Suppressor macrophage (primary cell): ENCODE measurements at regions not wholly inside any gene's neighbourhood (a gene's known extent, or its start where the extent isn't known, plus 50 kb on each side); places are given as distances from the start of the nearest gene placed in this dataset.
"Not testable (repeated sequence)": the region's sequence is repeated elsewhere in the genome, so short reads cannot be mapped to it uniquely, and the experiment has no call there.

ENCODE experiments used
- DNase-seq, 4 experiments: peaks; one replicate each; pipeline ENCODE4 v3.0.0-alpha.2; 2020 to 2022

GRCh38 chr7:67625257-67625737 is 628.7 kb downstream of the TYW1 start:
- DNase-seq, result peak; percentile 35 to 63 (median 47)

DNA sequence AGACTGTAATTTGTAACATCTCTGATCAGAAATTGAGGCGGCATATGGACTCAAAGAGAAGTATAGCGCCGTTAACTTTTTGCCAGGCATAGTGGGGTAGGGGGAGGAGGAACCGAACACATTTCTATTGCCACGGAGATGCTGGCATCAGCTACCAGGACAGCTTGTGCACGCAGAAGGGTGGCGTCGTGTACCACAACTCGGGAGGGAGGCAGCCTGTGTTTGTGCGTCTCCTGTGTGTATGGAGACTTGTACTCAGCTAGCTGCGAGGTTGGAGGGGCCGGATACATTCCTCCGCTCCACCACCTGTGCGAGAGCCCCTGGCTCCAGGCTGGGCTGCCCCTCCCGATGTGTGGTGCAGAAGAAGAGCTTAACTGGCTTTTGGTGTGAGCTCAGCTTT is 634.8 kb downstream of the TYW1 start:
- DNase-seq, result no peak

GRCh38 chr7:67635271-67635670 is 638.6 kb downstream of the TYW1 start:
- no peak for DNase-seq

- no peak for DNase-seq
Measured at GRCh38 chr7:67636348-67637022, 639.9 kb downstream of the TYW1 start.

- DNase-seq, result no peak
Measured at GRCh38 chr7:67637023-67637358, 640.4 kb downstream of the TYW1 start.

DNA sequence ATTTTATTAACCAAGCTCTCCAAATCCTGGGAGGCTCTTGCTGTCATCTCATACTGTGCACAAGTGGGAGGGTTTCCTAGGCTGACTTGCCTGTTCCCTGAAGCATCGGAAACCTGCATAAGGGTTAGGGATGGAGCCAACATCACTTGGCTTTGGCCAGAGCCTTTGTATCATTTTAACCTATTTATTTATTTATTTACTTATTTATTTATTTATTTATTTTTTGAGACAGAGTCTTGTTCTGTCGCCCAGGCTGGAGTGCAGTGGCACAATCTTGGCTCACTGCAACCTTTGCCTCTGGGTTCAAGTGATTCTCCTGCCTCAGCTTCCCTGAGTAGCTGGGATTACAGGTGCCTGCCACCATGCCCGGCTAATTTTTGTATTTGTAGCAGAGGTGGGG is 645.9 kb downstream of the TYW1 start:
- DNase-seq, result not testable (repeated sequence)

GRCh38 chr7:67644151-67644550 is 647.5 kb downstream of the TYW1 start:
- no peak for DNase-seq

- DNase-seq, result no peak
Measured at GRCh38 chr7:67652937-67653336, 656.3 kb downstream of the TYW1 start.

- no peak for DNase-seq
Measured at GRCh38 chr7:67653856-67654454, 657.3 kb downstream of the TYW1 start.

DNA sequence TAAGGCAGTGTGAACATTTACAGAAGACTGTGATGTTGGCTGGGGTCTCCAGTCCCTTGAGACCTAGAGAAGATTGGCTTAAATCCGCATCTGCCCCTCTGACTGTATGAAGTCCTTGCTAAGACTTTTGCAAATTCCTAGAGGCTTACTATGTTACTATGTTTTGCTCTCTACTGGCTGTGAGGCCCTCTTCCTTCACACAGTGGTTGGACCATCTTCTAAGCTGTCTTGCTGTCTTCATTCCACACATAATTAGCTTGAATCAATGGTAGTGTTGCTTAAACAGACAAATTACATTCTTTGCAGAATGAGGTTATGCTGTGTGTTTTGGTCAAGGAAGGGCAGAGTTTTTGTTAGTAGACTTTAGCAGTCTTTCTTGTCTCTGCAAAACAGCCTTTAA is 658.0 kb downstream of the TYW1 start:
- DNase-seq, result no peak

GRCh38 chr7:67655168-67655567 is 658.5 kb downstream of the TYW1 start:
- DNase-seq, result no peak

DNA sequence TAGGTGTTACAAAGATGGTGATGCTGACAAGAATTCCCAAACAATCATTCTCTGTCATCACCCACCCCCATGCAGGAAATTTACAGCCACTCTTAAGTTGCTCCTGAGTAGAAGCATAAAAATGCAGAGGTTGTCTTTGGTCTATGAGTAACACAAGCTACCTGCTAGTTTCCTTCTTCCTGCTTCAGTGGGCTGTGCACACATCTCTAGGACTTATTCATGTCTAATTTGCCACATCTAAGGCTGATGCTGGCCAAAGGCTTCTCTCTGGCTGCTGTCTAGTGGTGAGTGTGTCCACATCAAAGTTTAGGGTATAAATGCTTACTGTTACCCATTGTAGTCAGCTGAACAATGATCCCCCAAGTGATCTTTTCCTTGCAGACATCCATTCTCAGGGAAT is 662.5 kb downstream of the TYW1 start:
- no peak for DNase-seq

GRCh38 chr7:67662804-67663203 is 666.2 kb downstream of the TYW1 start:
- no peak for DNase-seq

GRCh38 chr7:67663644-67664043 is 667.0 kb downstream of the TYW1 start:
- no peak for DNase-seq

- not testable (repeated sequence) for DNase-seq
Measured at GRCh38 chr7:67666359-67666758, 669.7 kb downstream of the TYW1 start.

GRCh38 chr7:67671006-67671548 is 674.4 kb downstream of the TYW1 start:
- DNase-seq, result no peak

- no peak for DNase-seq
Measured at GRCh38 chr7:67673861-67674260, 677.2 kb downstream of the TYW1 start.

GRCh38 chr7:67674862-67675261 is 678.2 kb downstream of the TYW1 start:
- DNase-seq, result not testable (repeated sequence)

- no peak for DNase-seq
Measured at GRCh38 chr7:67675971-67676370, 679.3 kb downstream of the TYW1 start.

DNA sequence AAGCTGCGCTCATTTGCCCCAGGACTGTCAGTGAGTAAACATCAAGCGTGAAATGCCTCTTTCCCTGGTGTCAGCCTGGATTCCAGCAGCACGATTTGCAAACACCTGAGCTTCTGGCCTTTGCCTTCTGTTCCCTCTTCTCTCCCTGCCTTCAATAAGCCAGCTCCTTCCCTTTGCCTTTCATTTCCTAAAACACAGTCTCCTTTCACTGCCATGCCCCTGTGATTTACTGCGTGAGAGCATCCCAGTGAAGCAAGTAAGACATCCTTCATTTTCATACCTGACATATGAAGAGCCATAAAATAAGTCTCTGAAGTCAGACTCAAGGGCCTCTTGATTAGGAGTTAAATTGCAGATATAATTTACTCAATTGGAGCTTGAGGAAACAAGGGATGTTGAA is 681.8 kb downstream of the TYW1 start:
- no peak for DNase-seq

DNA sequence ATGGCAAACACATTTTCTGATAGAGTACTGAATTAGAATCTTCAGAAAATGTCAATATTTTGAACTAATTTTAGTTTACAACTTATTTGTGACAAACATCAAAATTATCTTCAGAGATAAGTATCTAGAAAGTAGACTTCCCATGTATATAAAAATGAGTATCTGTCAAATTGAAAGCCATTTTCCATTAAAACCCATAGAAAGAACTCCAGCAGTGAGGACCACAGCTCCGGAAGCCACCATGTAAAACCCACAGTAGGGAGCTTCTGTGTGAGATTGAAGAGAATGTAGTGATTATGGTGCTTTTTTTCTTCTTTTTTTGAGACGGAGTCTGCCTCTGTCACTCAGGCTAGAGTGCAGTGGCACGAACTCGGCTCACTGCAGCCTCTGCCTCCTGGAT is 687.0 kb downstream of the TYW1 start:
- DNase-seq, result no peak

GRCh38 chr7:67690700-67691099 is 694.1 kb downstream of the TYW1 start:
- DNase-seq, result no peak

DNA sequence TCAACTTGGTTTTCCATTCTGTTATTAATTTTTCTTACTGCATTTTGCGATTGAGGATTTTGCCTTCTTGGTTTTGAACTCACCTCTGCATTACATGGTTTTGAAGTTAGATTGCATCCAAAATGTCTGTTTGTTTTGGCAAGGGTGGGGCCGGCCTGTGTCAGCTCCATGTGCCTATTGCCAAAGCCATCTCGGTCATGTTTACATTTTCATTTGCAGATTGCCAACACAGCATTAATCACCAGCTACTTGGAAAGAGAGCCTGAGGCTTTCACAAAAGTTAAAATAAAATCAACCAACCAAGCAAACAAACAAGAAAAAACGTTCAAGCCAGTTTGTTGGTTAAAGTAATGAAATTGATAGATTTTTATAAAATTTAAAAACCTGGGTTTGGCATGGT is 695.8 kb downstream of the TYW1 start:
- DNase-seq, result no peak

GRCh38 chr7:67696124-67696523 is 699.5 kb downstream of the TYW1 start:
- no peak for DNase-seq
